NB4 (cell line): ENCODE measurements at regions not wholly inside any gene's neighbourhood (a gene's known extent, or its start where the extent isn't known, plus 50 kb on each side); places are given as distances from the start of the nearest gene placed in this dataset.

Source experiments
- POLR2A ChIP-seq: IDR thresholded peaks from 2 replicates; pipeline ENCODE4 v1.6.1; 2011; ENCODE audit warnings: mild to moderate bottlenecking; ENCODE audit not compliant: insufficient read length; ENCODE audit errors: extremely low read depth
- TF ChIP-seq, protein P1 (sequence below): IDR thresholded peaks from one replicate; pipeline ENCODE4 v1.5.1; 2012; ENCODE audit warnings: low read depth, low read length

DNA sequence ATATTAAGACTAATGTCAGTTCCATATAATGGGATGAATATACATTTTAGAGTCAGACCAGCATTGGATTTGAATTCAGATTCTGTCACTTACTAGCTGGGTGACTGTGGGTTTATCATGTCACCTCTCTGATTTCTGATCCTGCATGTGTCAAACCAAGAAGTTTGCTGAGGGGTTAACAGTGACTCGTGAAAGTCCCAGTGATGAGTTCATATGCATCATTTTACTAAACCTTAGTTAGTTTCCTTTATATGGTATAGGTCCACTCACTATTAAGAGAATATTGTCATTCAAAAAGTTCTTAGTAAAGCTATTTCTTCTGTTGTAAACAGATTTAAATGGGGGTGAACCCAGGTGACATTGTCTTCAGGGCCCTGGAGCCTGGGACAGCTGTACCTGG is 102.3 kb downstream of the ZNF621 start:
- TF ChIP-seq POLR2A: no peak
- TF ChIP-seq, protein P1, sequence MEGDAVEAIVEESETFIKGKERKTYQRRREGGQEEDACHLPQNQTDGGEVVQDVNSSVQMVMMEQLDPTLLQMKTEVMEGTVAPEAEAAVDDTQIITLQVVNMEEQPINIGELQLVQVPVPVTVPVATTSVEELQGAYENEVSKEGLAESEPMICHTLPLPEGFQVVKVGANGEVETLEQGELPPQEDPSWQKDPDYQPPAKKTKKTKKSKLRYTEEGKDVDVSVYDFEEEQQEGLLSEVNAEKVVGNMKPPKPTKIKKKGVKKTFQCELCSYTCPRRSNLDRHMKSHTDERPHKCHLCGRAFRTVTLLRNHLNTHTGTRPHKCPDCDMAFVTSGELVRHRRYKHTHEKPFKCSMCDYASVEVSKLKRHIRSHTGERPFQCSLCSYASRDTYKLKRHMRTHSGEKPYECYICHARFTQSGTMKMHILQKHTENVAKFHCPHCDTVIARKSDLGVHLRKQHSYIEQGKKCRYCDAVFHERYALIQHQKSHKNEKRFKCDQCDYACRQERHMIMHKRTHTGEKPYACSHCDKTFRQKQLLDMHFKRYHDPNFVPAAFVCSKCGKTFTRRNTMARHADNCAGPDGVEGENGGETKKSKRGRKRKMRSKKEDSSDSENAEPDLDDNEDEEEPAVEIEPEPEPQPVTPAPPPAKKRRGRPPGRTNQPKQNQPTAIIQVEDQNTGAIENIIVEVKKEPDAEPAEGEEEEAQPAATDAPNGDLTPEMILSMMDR: no peak
